H1 (cell line): ENCODE measurements at regions not wholly inside any gene's neighbourhood (a gene's known extent, or its start where the extent isn't known, plus 50 kb on each side); places are given as distances from the start of the nearest gene placed in this dataset.

ENCODE experiments used
- CTCF ChIA-PET: fragments of 300-600 bp; sonication (Branson Sonifier 250); formaldehyde crosslinking; loops from one replicate; lab custom pipeline; 2021; ENCODE audit not compliant: partially characterized antibody; lab: Charles Lee
- POLR2A ChIA-PET: fragments of 300-600 bp; sonication (Branson Sonifier 250); formaldehyde crosslinking; loops from one replicate; lab custom pipeline; 2021; ENCODE audit warnings: inconsistent platforms; ENCODE audit not compliant: partially characterized antibody; lab: Charles Lee
- DNase-seq, 2 experiments: peaks; one replicate each; pipeline versions ENCODE4 v3.0.0 to v3.0.0-alpha.2; 2010 to 2022; ENCODE audit warnings: low spot score in 2 of 2, low read depth in 1 of 2, mixed read lengths in 1 of 2
- FAIRE-seq: peaks from 2 replicates; lab custom pipeline; 2011; peaks lifted over from hg19 to GRCh38; lab: Jason Lieb, UNC
- H2AFZ ChIP-seq: 2 replicates; pipeline ENCODE4 v1.8.1; 2012; ENCODE audit warnings: low read length, inconsistent platforms
- H2AK5ac ChIP-seq: 2 replicates; pipeline ENCODE4 v1.6.1; 2013; ENCODE audit warnings: low read depth, low read length
- H2BK120ac ChIP-seq: replicated peaks from 2 replicates; pipeline ENCODE3; 2013; ENCODE audit warnings: low read depth, low read length, inconsistent platforms
- H2BK12ac ChIP-seq: 2 replicates; pipeline ENCODE4 v1.6.1; 2013; ENCODE audit warnings: low read depth, low read length
- H2BK15ac ChIP-seq: 2 replicates; pipeline ENCODE4 v1.6.1; 2013; ENCODE audit warnings: low read length
- H2BK20ac ChIP-seq: 2 replicates; pipeline ENCODE4 v1.6.1; 2013; ENCODE audit warnings: low read length
- H2BK5ac ChIP-seq: 2 replicates; pipeline ENCODE4 v1.6.1; 2013; ENCODE audit warnings: low read depth, low read length
- H3K14ac ChIP-seq: 2 replicates; pipeline ENCODE4 v1.6.1; 2013; ENCODE audit warnings: inconsistent platforms; ENCODE audit not compliant: insufficient read length
- H3K18ac ChIP-seq: 2 replicates; pipeline ENCODE4 v1.6.1; 2013; ENCODE audit warnings: low read length; ENCODE audit errors: extremely low read depth
- H3K23ac ChIP-seq: 2 replicates; pipeline ENCODE4 v1.6.1; 2013; ENCODE audit warnings: inconsistent platforms; ENCODE audit not compliant: insufficient read length
- H3K23me2 ChIP-seq: 2 replicates; pipeline ENCODE4 v1.6.1; 2013; ENCODE audit warnings: low read depth, low read length
- H3K27ac ChIP-seq: 2 replicates; pipeline ENCODE4 v1.6.1; 2011; ENCODE audit warnings: low read depth, low read length, inconsistent platforms
- H3K27me3 ChIP-seq, 4 experiments: replicated peaks in 1 of 4; 1 replicate in 1 of 4; 2 replicates in 3 of 4; pipeline versions ENCODE4 v1.6.1 to v1.8.1; 2011 to 2013; ENCODE audit warnings: low read length in 3 of 4, mild to moderate bottlenecking in 3 of 4, inconsistent platforms in 2 of 4, mixed read lengths in 2 of 4, moderate library complexity in 1 of 4; ENCODE audit not compliant: control insufficient read depth in 3 of 4, insufficient read depth in 3 of 4; ENCODE audit errors: extremely low read depth in 1 of 4
- H3K36me3 ChIP-seq, 4 experiments: 2 replicates each; pipeline versions ENCODE4 v1.6.1 to v1.8.1; 2011 to 2013; ENCODE audit warnings: mild to moderate bottlenecking in 4 of 4, low read length in 3 of 4, moderate library complexity in 2 of 4, control low read depth in 1 of 4, inconsistent platforms in 1 of 4; ENCODE audit not compliant: insufficient read depth in 4 of 4, control insufficient read depth in 2 of 4
- H3K4ac ChIP-seq: replicated peaks from 2 replicates; pipeline ENCODE3; 2013; ENCODE audit warnings: low read length, low read depth, mixed read lengths, inconsistent platforms; ENCODE audit not compliant: insufficient read length
- H3K4me1 ChIP-seq, 4 experiments: replicated peaks in 1 of 4; 1 replicate in 1 of 4; 2 replicates in 3 of 4; pipeline versions ENCODE4 v1.6.1 to v1.8.1; 2011 to 2013; ENCODE audit warnings: low read length in 3 of 4, inconsistent platforms in 2 of 4, mixed read lengths in 1 of 4; ENCODE audit not compliant: insufficient read depth in 4 of 4, control insufficient read depth in 3 of 4
- H3K4me2 ChIP-seq, 2 experiments: 2 replicates each; pipeline versions ENCODE4 v1.6.1 to v1.8.1; 2011 to 2013; ENCODE audit warnings: low read depth in 2 of 2, low read length in 2 of 2, control low read depth in 1 of 2, inconsistent platforms in 1 of 2, mild to moderate bottlenecking in 1 of 2; ENCODE audit not compliant: insufficient read depth in 1 of 2
- H3K4me3 ChIP-seq, 4 experiments: fragments of 200-600, 300-600 bp in 1 of 4; sonication (generic), shearing (Covaris generic), sonication (Bioruptor Twin) in 1 of 4; 2 replicates each; pipeline versions ENCODE4 v1.5.1 to v1.8.1; 2011 to 2016; ENCODE audit warnings: low read length in 4 of 4, low read depth in 3 of 4, control low read depth in 2 of 4, inconsistent platforms in 2 of 4, mild to moderate bottlenecking in 2 of 4, mixed read lengths in 1 of 4, moderate library complexity in 1 of 4; ENCODE audit not compliant: insufficient read depth in 2 of 4; ENCODE audit errors: extremely low read depth in 1 of 4
- H3K56ac ChIP-seq: replicated peaks from 2 replicates; pipeline ENCODE3; 2013; ENCODE audit warnings: low read depth, mild to moderate bottlenecking, mixed read lengths, low read length, inconsistent platforms; ENCODE audit not compliant: insufficient read length
- H3K79me1 ChIP-seq: 2 replicates; pipeline ENCODE4 v1.6.1; 2013; ENCODE audit warnings: low read depth, low read length, control low read depth
- H3K79me2 ChIP-seq, 2 experiments: 2 replicates each; pipeline versions ENCODE4 v1.6.1 to v1.8.1; 2012 to 2013; ENCODE audit warnings: low read length in 2 of 2, mild to moderate bottlenecking in 2 of 2, inconsistent platforms in 1 of 2; ENCODE audit not compliant: insufficient read depth in 2 of 2, control insufficient read depth in 1 of 2
- H3K9ac ChIP-seq, 4 experiments: replicated peaks in 1 of 4; 1 replicate in 1 of 4; 2 replicates in 3 of 4; pipeline versions ENCODE4 v1.6.1 to v1.8.1; 2011 to 2013; ENCODE audit warnings: low read depth in 3 of 4, low read length in 3 of 4, control low read depth in 2 of 4, mild to moderate bottlenecking in 2 of 4, moderate library complexity in 2 of 4, inconsistent platforms in 1 of 4; ENCODE audit errors: extremely low read depth in 1 of 4
- H3K9me3 ChIP-seq, 2 experiments: 2 replicates each; pipeline versions ENCODE4 v1.6.1 to v1.8.1; 2012 to 2013; ENCODE audit warnings: mild to moderate bottlenecking in 2 of 2, moderate library complexity in 2 of 2, control low read depth in 1 of 2, inconsistent platforms in 1 of 2, low read depth in 1 of 2, low read length in 1 of 2, mixed read lengths in 1 of 2; ENCODE audit not compliant: insufficient read depth in 2 of 2
- H4K20me1 ChIP-seq, 2 experiments: replicated peaks in 1 of 2; 2 replicates each; pipeline versions ENCODE3 to v1.8.1; 2011 to 2013; ENCODE audit warnings: inconsistent platforms in 2 of 2, low read length in 2 of 2, mild to moderate bottlenecking in 1 of 2; ENCODE audit not compliant: insufficient read depth in 2 of 2, control insufficient read depth in 1 of 2
- H4K5ac ChIP-seq: 2 replicates; pipeline ENCODE4 v1.6.1; 2013; ENCODE audit warnings: low read length, low read depth, mixed read lengths, inconsistent platforms; ENCODE audit not compliant: insufficient read length
- H4K8ac ChIP-seq: 2 replicates; pipeline ENCODE4 v1.8.0; 2013; ENCODE audit warnings: mild to moderate bottlenecking, moderate library complexity, low read length, inconsistent platforms; ENCODE audit not compliant: insufficient read depth; ENCODE audit errors: extremely low read depth
- H4K91ac ChIP-seq: replicated peaks from 2 replicates; pipeline ENCODE3; 2013; ENCODE audit warnings: low read length, mixed read lengths, inconsistent platforms; ENCODE audit not compliant: insufficient read length
- ATF3 ChIP-seq: IDR thresholded peaks from 2 replicates; pipeline ENCODE4 v1.6.1; 2011; ENCODE audit warnings: low read depth, mild to moderate bottlenecking, low read length; ENCODE audit not compliant: insufficient read depth
- BACH1 ChIP-seq: IDR thresholded peaks from 2 replicates; pipeline ENCODE4 v1.6.1; 2012; ENCODE audit warnings: low read length, improper control_type of control experiment
- CREB1 ChIP-seq: IDR thresholded peaks from 2 replicates; pipeline ENCODE4 v1.6.1; 2012; ENCODE audit warnings: inconsistent platforms
- CTBP2 ChIP-seq: IDR thresholded peaks from 2 replicates; pipeline ENCODE4 v1.7.0; 2011; ENCODE audit warnings: borderline replicate concordance, mild to moderate bottlenecking, moderate library complexity, mixed read lengths, low read length; ENCODE audit not compliant: insufficient read depth, insufficient read length
- E2F6 ChIP-seq: IDR thresholded peaks from 2 replicates; pipeline ENCODE4 v1.6.1; 2012; ENCODE audit warnings: inconsistent platforms
- HDAC6 ChIP-seq: IDR thresholded peaks from one replicate; pipeline ENCODE4 v1.7.1; 2012; ENCODE audit warnings: low read depth, mild to moderate bottlenecking, inconsistent platforms, low read length, moderate library complexity
- KDM1A ChIP-seq: fragments of 200-600, 300-600 bp; sonication (generic); IDR thresholded peaks from 2 replicates; pipeline ENCODE4 v1.7.1; 2016; ENCODE audit warnings: mild to moderate bottlenecking, low read length, borderline replicate concordance
- KDM5A ChIP-seq: fragments of 200-600 bp; IDR thresholded peaks from 2 replicates; pipeline ENCODE4 v1.7.1; 2012; ENCODE audit warnings: mild to moderate bottlenecking, low read length, inconsistent platforms, mixed read lengths
- MAFK ChIP-seq: IDR thresholded peaks from 2 replicates; pipeline ENCODE4 v1.6.1; 2012; ENCODE audit warnings: low read depth, mild to moderate bottlenecking, improper control_type of control experiment, low read length
- SIRT6 ChIP-seq: IDR thresholded peaks from one replicate; pipeline ENCODE4 v1.7.1; 2012; ENCODE audit warnings: low read length, inconsistent platforms
- SP2 ChIP-seq: IDR thresholded peaks from 2 replicates; pipeline ENCODE4 v1.6.1; 2012; ENCODE audit warnings: mild to moderate bottlenecking, low read length, inconsistent platforms
- TAF7 ChIP-seq: optimal IDR thresholded peaks from 2 replicates; pipeline ENCODE3; 2011; ENCODE audit warnings: low read depth, mild to moderate bottlenecking, inconsistent platforms, low read length, moderate library complexity, borderline replicate concordance
- TBP ChIP-seq: IDR thresholded peaks from 2 replicates; pipeline ENCODE4 v1.6.1; 2011; ENCODE audit warnings: low read depth, low read length, improper control_type of control experiment
- TCF12 ChIP-seq: IDR thresholded peaks from 2 replicates; pipeline ENCODE4 v1.6.1; 2011; ENCODE audit warnings: low read depth, mild to moderate bottlenecking, low read length
- WGBS, 2 experiments: shearing (Covaris generic) in 1 of 2; methylation state at CpG; one replicate each; pipeline versions ENCODE4 v1.1.6 to v1.1.7; 2013 to 2015; ENCODE audit warnings: low lambda C conversion rate in 2 of 2, mixed read lengths in 2 of 2, inconsistent platforms in 1 of 2, low coverage in 1 of 2, missing lambda C conversion rate in 1 of 2; ENCODE audit not compliant: insufficient replicate concordance in 2 of 2, insufficient coverage in 1 of 2, insufficient read length in 1 of 2; ENCODE audit errors: extremely low coverage in 1 of 2, missing lambda C conversion rate in 1 of 2; 5-methylcytosine and 5-hydroxymethylcytosine counted together

GRCh38 chr2:239825705-239825979 lies 199.5 kb downstream of the NDUFA10 start:
- Histone ChIP-seq H2BK20ac (no peak overlapping the region), H3K18ac (no peak overlapping the region), H3K36me3 (no peaks in the 10 kb centered on the region), H3K79me1 (no peaks in the 10 kb centered on the region), H3K9ac (no peak overlapping the region), H3K23ac (no peak overlapping the region), H4K5ac (no peak overlapping the region), H3K27me3 (no peaks in the 10 kb centered on the region; a peak in 1 of 7 replicates), H4K8ac (no peak overlapping the region), H3K4me3 (no peak overlapping the region), H2BK15ac (no peak overlapping the region), H3K79me2 (no peaks in the 10 kb centered on the region), H2AK5ac (no peak overlapping the region), H2AFZ (no peak overlapping the region), H3K14ac (no peak overlapping the region), H4K91ac (no peak overlapping the region), H3K56ac (no peak overlapping the region), H3K4me2 (no peak overlapping the region), H3K23me2 (no peaks in the 10 kb centered on the region), H2BK120ac (no peak overlapping the region), H3K4ac (no peak overlapping the region), H2BK12ac (no peak overlapping the region), H3K27ac (no peak overlapping the region), H4K20me1 (no peaks in the 10 kb centered on the region), H3K4me1 (peaks cover 0 to 2% (median under 1%) of the 10 kb centered on the region in 4 experiments; a peak in 3 of 7 replicates), H3K9me3 (no peaks in the 10 kb centered on the region), H2BK5ac (no peak overlapping the region)
- POLR2A ChIA-PET, result no interaction called here
- 96% methylated on average over 5 of the region's 5 CpGs; no CpG with 5 or more reads in 1 of the 2 experiments for WGBS, 2 experiments
- CTCF ChIA-PET, result no interaction called here
- no peak for DNase-seq
- FAIRE-seq, result no peak
- TF ChIP-seq ATF3, result no peak
- no peak for TF ChIP-seq CTBP2
- no peak for TF ChIP-seq E2F6
- TF ChIP-seq BACH1, result no peak
- TF ChIP-seq MAFK, result no peak
- no peak for TF ChIP-seq SIRT6
- no peak for TF ChIP-seq TCF12
- TF ChIP-seq KDM5A, result no peak
- no peak for TF ChIP-seq KDM1A
- no peak for TF ChIP-seq TAF7
- no peak for TF ChIP-seq TBP
- TF ChIP-seq CREB1, result no peak
- TF ChIP-seq HDAC6, result no peak
- no peak for TF ChIP-seq SP2
